CD4-positive, alpha-beta T cell (primary cell): ENCODE measurements at regions not wholly inside any gene's neighbourhood (a gene's known extent, or its start where the extent isn't known, plus 50 kb on each side); places are given as distances from the start of the nearest gene placed in this dataset.

Experiments used
- ATAC-seq: fragments of 200-7000 bp; cut with Tn5 transposase; one replicate; pipeline ENCODE4 v1.10.0; 2022; ENCODE audit warnings: mild to moderate bottlenecking; ENCODE audit not compliant: poor library complexity
- CTCF ChIA-PET: fragments of 350-600 bp; sonication (Branson Sonifier 250); formaldehyde crosslinking; loops from one replicate; lab custom pipeline; 2021; ENCODE audit warnings: antibody characterized with exemption, inconsistent platforms; lab: Charles Lee
- POLR2A ChIA-PET: fragments of 350-600 bp; sonication (Branson Sonifier 250); formaldehyde crosslinking; loops from one replicate; lab custom pipeline; 2021; ENCODE audit warnings: antibody characterized with exemption, inconsistent platforms; lab: Charles Lee
- DNase-seq, 14 experiments: peaks; one replicate each; pipeline ENCODE4 v3.0.0-alpha.2; 2013 to 2020; ENCODE audit warnings: mixed read lengths in 2 of 14
- H3K27ac ChIP-seq, 2 donors: one replicate each; pipeline versions ENCODE4 v1.5.1 to v1.7.0; 2013; ENCODE audit warnings: low read length in 2 of 2, low read depth in 1 of 2, mild to moderate bottlenecking in 1 of 2
- H3K27me3 ChIP-seq, 2 experiments: 1 replicate in 1 of 2; 2 replicates in 1 of 2; pipeline versions ENCODE4 v1.6.1 to v1.7.0; 2013; ENCODE audit warnings: low read length in 2 of 2, control low read depth in 1 of 2, mild to moderate bottlenecking in 1 of 2, moderate library complexity in 1 of 2; ENCODE audit not compliant: insufficient read depth in 2 of 2, control insufficient read depth in 1 of 2
- H3K36me3 ChIP-seq: one replicate; pipeline ENCODE4 v1.6.1; 2013; ENCODE audit warnings: low read length, control low read depth; ENCODE audit not compliant: insufficient read depth
- H3K4me1 ChIP-seq: one replicate; pipeline ENCODE4 v1.6.1; 2013; ENCODE audit warnings: low read length, control low read depth; ENCODE audit not compliant: insufficient read depth
- H3K4me3 ChIP-seq: one replicate; pipeline ENCODE4 v1.5.1; 2013; ENCODE audit warnings: mild to moderate bottlenecking, low read length, moderate library complexity
- H3K9me3 ChIP-seq, 2 experiments: 1 replicate in 1 of 2; 2 replicates in 1 of 2; pipeline versions ENCODE4 v1.6.1 to v1.7.0; 2013; ENCODE audit warnings: low read length in 2 of 2, mild to moderate bottlenecking in 2 of 2, control low read depth in 1 of 2, moderate library complexity in 1 of 2; ENCODE audit not compliant: control insufficient read depth in 1 of 2, insufficient read depth in 1 of 2
- H3K27ac Mint-ChIP-seq: one replicate; pipeline ENCODE4 v1.8.0; 2020; ENCODE audit warnings: mixed read lengths
- H3K27me3 Mint-ChIP-seq: one replicate; pipeline ENCODE4 v1.8.0; 2021; ENCODE audit warnings: mixed read lengths
- H3K36me3 Mint-ChIP-seq: one replicate; pipeline ENCODE4 v1.8.0; 2021; ENCODE audit warnings: low read depth, mixed read lengths
- H3K4me1 Mint-ChIP-seq: one replicate; pipeline ENCODE4 v1.8.0; 2021; ENCODE audit warnings: low read depth, mixed read lengths
- H3K4me3 Mint-ChIP-seq: one replicate; pipeline ENCODE4 v1.8.0; 2020; ENCODE audit warnings: mild to moderate bottlenecking, mixed read lengths
- H3K9me3 Mint-ChIP-seq: one replicate; pipeline ENCODE4 v1.8.0; 2020; ENCODE audit warnings: mixed read lengths
- intact Hi-C, 2 experiments: fragments of 100-400 bp; cut with DNase I in 1 of 2; cut with micrococcal nuclease in 1 of 2; formaldehyde crosslinking; loops; one replicate each; pipeline versions ENCODE4 v1.15.1 to v1.9.0; 2023 to 2025; cut with DNase I, micrococcal nuclease
- TF ChIP-seq, protein P1 (sequence below): fragments of 200-600 bp; IDR thresholded peaks from one replicate; pipeline ENCODE4 v1.8.0; 2022; ENCODE audit warnings: antibody characterized with exemption, mild to moderate bottlenecking

DNA sequence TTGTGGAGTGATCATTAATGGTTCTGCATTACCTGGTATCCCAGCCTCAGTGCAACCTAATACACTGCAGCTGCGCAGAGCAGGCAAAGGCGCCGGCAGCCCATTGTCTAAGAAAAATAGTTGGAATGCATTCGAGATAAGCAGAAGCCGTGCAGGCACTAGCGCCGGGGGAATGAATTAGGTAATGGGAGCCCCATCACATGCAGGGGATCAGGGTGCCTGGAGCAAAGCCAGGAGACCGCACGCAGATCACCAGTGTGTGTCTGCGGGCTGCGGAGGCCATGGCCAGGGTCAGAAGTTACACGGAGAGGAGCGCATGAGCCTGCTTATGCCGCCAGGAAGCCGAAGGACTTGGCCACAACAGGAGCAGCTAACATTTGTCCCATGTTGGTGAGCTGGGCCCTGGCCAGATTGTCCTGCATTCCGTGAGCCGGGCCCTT, 156.8 kb downstream of the DLL1 start:
- POLR2A ChIA-PET = no interaction called here
- DNase-seq = peak in 1 of 14 experiments; percentile 22

DNA sequence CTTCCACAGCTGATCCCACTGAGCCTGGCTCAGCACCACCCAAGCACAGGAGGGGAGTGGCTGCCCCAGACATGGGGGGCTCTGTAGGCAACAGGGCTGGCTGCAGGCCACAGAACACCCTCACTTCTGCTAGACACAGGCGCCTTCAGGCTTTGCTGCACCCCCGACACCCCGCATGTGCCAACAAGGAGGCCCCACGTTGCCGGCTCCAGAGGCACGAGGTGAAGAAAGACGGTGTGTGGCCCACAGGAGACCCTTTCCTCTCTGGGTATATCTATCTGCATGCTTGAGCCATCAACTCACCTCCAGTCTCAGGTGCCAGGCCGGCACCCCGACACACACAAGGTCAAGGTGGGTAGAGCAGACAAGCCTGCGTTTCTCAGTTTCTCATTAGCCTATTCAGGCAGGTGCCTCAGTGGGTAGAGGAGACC, 158.3 kb downstream of the DLL1 start:
- Histone ChIP-seq H3K27me3 (no peaks in the 10 kb centered on the region), H3K4me1 (no peaks in the 10 kb centered on the region), H3K9me3 (peaks cover 0 to 25% of the 10 kb centered on the region in 2 experiments), H3K4me3 (no peak overlapping the region), H3K27ac (no peak overlapping the region), H3K36me3 (no peaks in the 10 kb centered on the region)
- intact Hi-C loops = no loop called here
- Mint-ChIP-seq H3K27ac (no peak overlapping the region), H3K36me3 (no peaks in the 10 kb centered on the region), H3K4me1 (no peaks in the 10 kb centered on the region), H3K27me3 (no peaks in the 10 kb centered on the region), H3K4me3 (no peak overlapping the region), H3K9me3 (no peaks in the 10 kb centered on the region)
- no peak for ATAC-seq
- no peak for DNase-seq
- ChIA-PET POLR2A (no interaction called here), CTCF (no interaction called here)
- TF ChIP-seq, protein P1, sequence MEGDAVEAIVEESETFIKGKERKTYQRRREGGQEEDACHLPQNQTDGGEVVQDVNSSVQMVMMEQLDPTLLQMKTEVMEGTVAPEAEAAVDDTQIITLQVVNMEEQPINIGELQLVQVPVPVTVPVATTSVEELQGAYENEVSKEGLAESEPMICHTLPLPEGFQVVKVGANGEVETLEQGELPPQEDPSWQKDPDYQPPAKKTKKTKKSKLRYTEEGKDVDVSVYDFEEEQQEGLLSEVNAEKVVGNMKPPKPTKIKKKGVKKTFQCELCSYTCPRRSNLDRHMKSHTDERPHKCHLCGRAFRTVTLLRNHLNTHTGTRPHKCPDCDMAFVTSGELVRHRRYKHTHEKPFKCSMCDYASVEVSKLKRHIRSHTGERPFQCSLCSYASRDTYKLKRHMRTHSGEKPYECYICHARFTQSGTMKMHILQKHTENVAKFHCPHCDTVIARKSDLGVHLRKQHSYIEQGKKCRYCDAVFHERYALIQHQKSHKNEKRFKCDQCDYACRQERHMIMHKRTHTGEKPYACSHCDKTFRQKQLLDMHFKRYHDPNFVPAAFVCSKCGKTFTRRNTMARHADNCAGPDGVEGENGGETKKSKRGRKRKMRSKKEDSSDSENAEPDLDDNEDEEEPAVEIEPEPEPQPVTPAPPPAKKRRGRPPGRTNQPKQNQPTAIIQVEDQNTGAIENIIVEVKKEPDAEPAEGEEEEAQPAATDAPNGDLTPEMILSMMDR = no peak

More for the DNA sequence above, 156.8 kb downstream of the DLL1 start:
- Mint-ChIP-seq H3K4me1 (no peaks in the 10 kb centered on the region), H3K36me3 (no peaks in the 10 kb centered on the region), H3K9me3 (no peaks in the 10 kb centered on the region), H3K27ac (no peak overlapping the region), H3K27me3 (no peaks in the 10 kb centered on the region), H3K4me3 (no peak overlapping the region)
- intact Hi-C loops = no loop called here
- H3K36me3 ChIP-seq = no peaks in the 10 kb centered on the region
- H3K4me3 ChIP-seq = no peak overlapping the region
- H3K4me1 ChIP-seq = no peaks in the 10 kb centered on the region
- TF ChIP-seq, protein P1 = no peak
- peaks cover 0 to 31% of the 10 kb centered on the region in 2 experiments for H3K9me3 ChIP-seq
- H3K27me3 ChIP-seq = no peaks in the 10 kb centered on the region
- CTCF ChIA-PET = no interaction called here
- H3K27ac ChIP-seq = no peak overlapping the region
- ATAC-seq = no peak

- DNase-seq (peak in 1 of 14 experiments; percentile 30), ATAC-seq (no peak)
- no peaks in the 10 kb centered on the region for H3K36me3 Mint-ChIP-seq
- no peaks in the 10 kb centered on the region for H3K9me3 Mint-ChIP-seq
- intact Hi-C loops = no loop called here
- no peaks in the 10 kb centered on the region for H3K27me3 ChIP-seq
- CTCF ChIA-PET = no interaction called here
- no peak overlapping the region for H3K27ac ChIP-seq
- TF ChIP-seq, protein P1 = no peak
- H3K36me3 ChIP-seq = no peaks in the 10 kb centered on the region
- H3K4me1 ChIP-seq = no peaks in the 10 kb centered on the region
- H3K4me1 Mint-ChIP-seq = no peaks in the 10 kb centered on the region
- peaks cover 0 to 20% of the 10 kb centered on the region in 2 experiments for H3K9me3 ChIP-seq
- H3K4me3 ChIP-seq = no peak overlapping the region
- H3K27ac Mint-ChIP-seq = no peak overlapping the region
- POLR2A ChIA-PET = no interaction called here
- no peaks in the 10 kb centered on the region for H3K27me3 Mint-ChIP-seq
- H3K4me3 Mint-ChIP-seq = no peak overlapping the region
These were observed 158.8 kb downstream of the DLL1 start for GRCh38 chr6:170132011-170132521.
